ENCODE measurements at regions not wholly inside any gene's neighbourhood (a gene's known extent, or its start where the extent isn't known, plus 50 kb on each side); places are given as distances from the start of the nearest gene placed in this dataset.

GRCh38 chr2:72028996-72029395 is 118.7 kb downstream of the CYP26B1 start:
- TF ChIP-seq CTCF (CRISPR knock-in tag; IDR thresholded peaks at IDR 0.05) (no peak), ZBTB26 (CRISPR knock-in tag; IDR thresholded peaks at IDR 0.05; ENCODE audit: borderline replicate concordance) (no peak), ZBTB33 (CRISPR knock-in tag; IDR thresholded peaks at IDR 0.05) (no peak), ZFP36 (IDR thresholded peaks at IDR 0.05; ENCODE audit: borderline replicate concordance, low read depth, low read length, partially characterized antibody) (no peak)

Measured in HepG2 (cell line).